Endodermal cell (in vitro differentiated cells): ENCODE measurements at regions not wholly inside any gene's neighbourhood (a gene's known extent, or its start where the extent isn't known, plus 50 kb on each side); places are given as distances from the start of the nearest gene placed in this dataset.

ENCODE experiments used
- DNase-seq: peaks from one replicate; pipeline ENCODE4 v3.0.0-alpha.2; 2017
- H3K27ac ChIP-seq: 2 replicates; pipeline ENCODE4 v1.5.1; 2013; ENCODE audit warnings: mild to moderate bottlenecking, low read depth, low read length, moderate library complexity
- H3K27me3 ChIP-seq: 2 replicates; pipeline ENCODE4 v1.6.1; 2013; ENCODE audit warnings: mild to moderate bottlenecking, low read length, moderate library complexity; ENCODE audit not compliant: insufficient read depth, control insufficient read depth, poor library complexity, severe bottlenecking
- H3K36me3 ChIP-seq: 2 replicates; pipeline ENCODE4 v1.7.0; 2013; ENCODE audit warnings: mild to moderate bottlenecking, low read length, moderate library complexity; ENCODE audit not compliant: control insufficient read depth, insufficient read depth
- H3K4me1 ChIP-seq: one replicate; pipeline ENCODE4 v1.7.0; 2013; ENCODE audit warnings: low read length; ENCODE audit not compliant: control insufficient read depth, insufficient read depth
- H3K4me3 ChIP-seq: 2 replicates; pipeline ENCODE4 v1.5.1; 2013; ENCODE audit warnings: mild to moderate bottlenecking, low read length, moderate library complexity
- H3K9ac ChIP-seq: 2 replicates; pipeline ENCODE4 v1.6.1; 2013; ENCODE audit warnings: mild to moderate bottlenecking, low read length, moderate library complexity; ENCODE audit not compliant: poor library complexity, severe bottlenecking; ENCODE audit errors: extremely low read depth
- H3K9me3 ChIP-seq: 2 replicates; pipeline ENCODE4 v1.6.1; 2013; ENCODE audit warnings: mild to moderate bottlenecking, low read length, moderate library complexity; ENCODE audit not compliant: control insufficient read depth
- H3K27ac Mint-ChIP-seq: 2 replicates; pipeline ENCODE4 v1.8.0; 2020; ENCODE audit warnings: mixed read lengths
- H3K27me3 Mint-ChIP-seq: 2 replicates; pipeline ENCODE4 v1.8.0; 2021; ENCODE audit warnings: mild to moderate bottlenecking, mixed read lengths; ENCODE audit not compliant: insufficient read depth
- H3K36me3 Mint-ChIP-seq: 2 replicates; pipeline ENCODE4 v1.8.0; 2020; ENCODE audit warnings: low read depth, mixed read lengths
- H3K4me1 Mint-ChIP-seq: 2 replicates; pipeline ENCODE4 v1.8.0; 2020; ENCODE audit warnings: mixed read lengths
- H3K4me3 Mint-ChIP-seq: 2 replicates; pipeline ENCODE4 v1.8.0; 2020; ENCODE audit warnings: mild to moderate bottlenecking, moderate library complexity, mixed read lengths
- H3K9me3 Mint-ChIP-seq: 2 replicates; pipeline ENCODE4 v1.8.0; 2020; ENCODE audit warnings: mild to moderate bottlenecking, mixed read lengths
- WGBS, 2 experiments: methylation state at CpG; one replicate each; pipeline versions ENCODE4 v1.1.5 to v1.1.7; 2013; ENCODE audit warnings: missing lambda C conversion rate in 2 of 2, mixed read lengths in 1 of 2; ENCODE audit not compliant: insufficient coverage in 1 of 2, insufficient read length in 1 of 2; 5-methylcytosine and 5-hydroxymethylcytosine counted together
- TF ChIP-seq, protein P1 (sequence below): fragments of 200-600 bp; sonication (generic); conservative IDR thresholded peaks from 2 replicates; pipeline ENCODE4 v1.5.0; 2021; ENCODE audit warnings: antibody characterized with exemption, mild to moderate bottlenecking

DNA sequence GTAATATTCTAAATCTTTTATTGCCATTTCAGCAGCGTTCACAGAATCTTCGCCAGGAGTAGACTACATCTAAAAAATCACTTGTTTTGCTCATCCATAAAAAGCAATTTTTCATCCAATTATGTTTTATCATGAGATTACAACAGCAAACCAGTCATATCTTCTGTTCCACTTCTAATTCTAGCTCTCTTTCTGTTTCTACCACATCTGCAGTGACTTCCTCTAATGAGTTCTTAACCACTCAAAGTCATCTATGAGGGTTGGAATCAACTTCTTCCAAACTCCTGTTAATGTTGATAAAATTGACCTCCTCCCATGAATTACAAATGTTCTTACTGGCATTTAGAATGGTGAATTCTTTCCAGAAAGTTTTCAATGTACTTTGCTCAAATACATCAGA, 174.4 kb upstream of the BRWD3 start:
- Histone ChIP-seq H3K27me3 (no peaks in the 10 kb centered on the region), H3K4me3 (no peak overlapping the region), H3K9me3 (peaks cover 6% of the 10 kb centered on the region), H3K4me1 (no peaks in the 10 kb centered on the region), H3K36me3 (no peaks in the 10 kb centered on the region), H3K27ac (no peak overlapping the region), H3K9ac (no peak overlapping the region)
- Mint-ChIP-seq H3K4me3 (no peak overlapping the region), H3K4me1 (no peaks in the 10 kb centered on the region), H3K27ac (no peak overlapping the region), H3K27me3 (no peaks in the 10 kb centered on the region), H3K9me3 (peaks cover 93% of the 10 kb centered on the region), H3K36me3 (no peaks in the 10 kb centered on the region)
- WGBS, 2 experiments: 60 to 100% methylated on average over 1 to 2 of the region's 2 CpGs
- DNase-seq: no peak
- TF ChIP-seq, protein P1, sequence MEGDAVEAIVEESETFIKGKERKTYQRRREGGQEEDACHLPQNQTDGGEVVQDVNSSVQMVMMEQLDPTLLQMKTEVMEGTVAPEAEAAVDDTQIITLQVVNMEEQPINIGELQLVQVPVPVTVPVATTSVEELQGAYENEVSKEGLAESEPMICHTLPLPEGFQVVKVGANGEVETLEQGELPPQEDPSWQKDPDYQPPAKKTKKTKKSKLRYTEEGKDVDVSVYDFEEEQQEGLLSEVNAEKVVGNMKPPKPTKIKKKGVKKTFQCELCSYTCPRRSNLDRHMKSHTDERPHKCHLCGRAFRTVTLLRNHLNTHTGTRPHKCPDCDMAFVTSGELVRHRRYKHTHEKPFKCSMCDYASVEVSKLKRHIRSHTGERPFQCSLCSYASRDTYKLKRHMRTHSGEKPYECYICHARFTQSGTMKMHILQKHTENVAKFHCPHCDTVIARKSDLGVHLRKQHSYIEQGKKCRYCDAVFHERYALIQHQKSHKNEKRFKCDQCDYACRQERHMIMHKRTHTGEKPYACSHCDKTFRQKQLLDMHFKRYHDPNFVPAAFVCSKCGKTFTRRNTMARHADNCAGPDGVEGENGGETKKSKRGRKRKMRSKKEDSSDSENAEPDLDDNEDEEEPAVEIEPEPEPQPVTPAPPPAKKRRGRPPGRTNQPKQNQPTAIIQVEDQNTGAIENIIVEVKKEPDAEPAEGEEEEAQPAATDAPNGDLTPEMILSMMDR: no peak
